DMS53 treated with DMSO at 0.1 percent for 48 hours (cell line): ENCODE measurements at regions not wholly inside any gene's neighbourhood (a gene's known extent, or its start where the extent isn't known, plus 50 kb on each side); places are given as distances from the start of the nearest gene placed in this dataset.
"Not testable (repeated sequence)": the region's sequence is repeated elsewhere in the genome, so short reads cannot be mapped to it uniquely, and the experiment has no call there.

Source experiments
- DNase-seq: peaks from one replicate; lab custom pipeline; 2025; ENCODE audit not compliant: unreplicated experiment; lab: John Stamatoyannopoulos, UW

DNA sequence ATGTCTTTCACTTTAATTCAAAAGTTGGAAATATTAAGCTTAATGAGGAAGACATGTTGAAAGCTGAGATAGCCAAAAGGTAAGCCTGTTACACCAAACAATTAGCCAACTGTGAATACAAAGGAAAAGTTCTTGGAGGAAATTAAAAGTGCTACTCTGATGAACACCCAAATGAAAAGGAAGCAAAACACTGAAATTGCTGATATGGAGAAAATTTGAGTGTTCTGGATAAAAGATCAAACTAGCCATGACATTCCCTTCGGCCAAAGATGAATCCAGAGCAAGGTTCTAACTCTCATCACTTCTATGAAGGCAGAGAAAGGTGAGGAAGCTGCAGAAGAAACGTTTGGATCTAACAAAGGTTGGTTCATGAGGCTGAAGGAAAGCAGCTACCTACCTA lies 280.8 kb upstream of the BCHE start:
- no peak for DNase-seq

DNA sequence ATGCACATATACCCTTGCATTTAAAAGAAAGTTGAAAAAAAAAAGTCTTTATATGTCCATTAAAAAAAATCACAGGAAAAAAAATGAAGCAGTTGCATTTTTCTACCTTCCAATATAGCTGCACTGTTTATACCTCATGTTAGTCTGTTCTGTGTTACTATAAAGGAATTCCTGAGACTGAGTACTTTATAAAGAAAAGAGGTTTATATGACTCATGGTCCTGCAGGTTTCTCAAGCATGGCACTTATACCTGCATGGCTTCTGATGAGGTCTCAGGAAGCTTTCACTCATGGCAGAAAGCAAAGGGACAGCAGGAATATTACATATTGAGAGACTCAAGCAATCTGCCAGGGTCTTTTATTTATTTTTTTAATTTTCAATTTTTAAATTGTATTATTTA lies 277.2 kb upstream of the BCHE start:
- DNase-seq = no peak

DNA sequence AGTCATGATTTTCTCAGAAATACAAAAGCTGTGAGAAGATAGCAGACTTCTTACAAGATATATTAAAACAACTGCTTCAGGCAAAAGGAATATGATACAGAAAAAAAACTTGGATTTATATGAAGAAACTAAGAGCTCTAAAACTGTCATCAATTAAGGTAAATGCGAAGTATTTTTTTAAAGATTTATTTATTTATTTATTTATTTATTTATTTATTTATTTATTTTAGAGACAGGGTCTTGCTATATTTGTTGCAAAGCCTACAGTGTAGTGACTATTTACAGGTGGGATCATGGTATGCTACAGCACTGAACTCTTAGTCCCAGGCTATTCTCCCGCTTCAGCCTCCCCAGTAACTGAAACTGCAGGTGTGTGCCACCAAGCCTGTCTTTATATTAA lies 274.3 kb upstream of the BCHE start:
- no peak for DNase-seq

DNA sequence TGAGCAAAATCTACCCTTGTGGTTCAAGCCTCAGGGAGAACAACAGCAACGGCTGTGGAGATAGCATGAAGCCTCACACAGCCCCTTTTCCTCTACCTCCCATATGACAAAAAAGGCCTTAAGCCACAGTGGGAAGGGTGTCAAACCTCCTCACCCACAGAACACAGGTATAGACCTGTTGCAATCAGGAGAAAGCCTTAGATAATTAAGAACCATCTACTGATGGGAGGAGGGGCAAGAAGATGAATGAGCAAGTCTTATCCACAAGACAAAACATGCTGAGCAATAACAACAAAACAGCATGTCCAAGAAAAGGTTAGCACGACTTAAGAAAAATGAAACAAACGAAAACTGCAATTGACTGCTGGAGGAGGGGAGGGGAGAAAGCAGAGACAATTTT lies 272.9 kb upstream of the BCHE start:
- no peak for DNase-seq

DNA sequence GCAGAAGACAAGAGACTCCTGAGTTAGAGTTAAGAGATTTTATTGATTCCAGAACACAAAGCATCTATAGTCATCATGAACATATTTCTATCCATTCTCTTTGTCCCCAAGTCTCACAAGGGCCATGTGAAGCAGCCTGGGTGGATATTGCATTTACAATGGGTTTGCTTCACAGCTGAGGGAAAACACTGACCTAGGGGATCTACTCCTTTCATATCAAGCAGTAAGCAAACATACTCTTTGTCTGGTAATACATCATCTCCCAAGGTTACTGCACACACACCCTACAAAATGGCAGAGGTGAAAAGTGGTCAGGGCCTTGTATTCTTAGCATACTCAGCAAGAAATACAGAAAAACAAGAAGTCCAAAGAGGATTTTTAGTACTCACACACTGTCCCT lies 267.7 kb upstream of the BCHE start:
- no peak for DNase-seq

GRCh38 chr3:166100730-166101129 lies 263.5 kb upstream of the BCHE start:
- DNase-seq = no peak

- no peak for DNase-seq
These were observed 252.4 kb upstream of the BCHE start for GRCh38 chr3:166089575-166089974.

DNA sequence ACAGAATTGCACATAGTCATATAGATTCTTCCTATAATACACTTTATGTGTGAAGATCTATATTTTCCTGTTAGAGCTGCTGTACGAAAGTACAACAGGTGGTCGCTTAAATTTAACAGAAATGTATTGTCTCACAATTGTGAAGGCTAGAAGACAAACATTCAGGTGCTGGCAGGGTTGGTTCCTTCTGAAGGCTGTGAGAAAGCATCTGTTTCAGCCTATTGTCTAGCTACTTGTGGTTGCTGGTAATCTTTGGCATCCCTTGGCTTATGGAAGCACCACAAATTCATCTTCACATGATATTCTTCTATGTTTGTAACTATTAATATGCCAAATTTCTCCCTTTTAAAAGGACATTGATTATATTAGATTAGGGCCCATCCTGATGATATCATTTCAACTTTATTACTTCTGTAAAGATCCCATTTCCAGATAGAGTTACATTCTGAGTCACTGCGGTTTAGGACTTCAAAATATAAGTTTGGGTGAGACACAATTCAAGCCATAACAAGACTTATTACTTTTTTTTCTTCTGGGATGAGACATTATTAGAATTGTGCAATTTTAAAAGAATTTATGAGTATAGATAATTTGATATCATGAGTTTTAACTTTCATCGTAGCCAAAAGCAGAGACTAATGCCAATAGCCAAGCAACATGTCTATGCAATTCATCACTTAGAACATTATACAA lies 248.1 kb upstream of the BCHE start:
- DNase-seq = no peak

DNA sequence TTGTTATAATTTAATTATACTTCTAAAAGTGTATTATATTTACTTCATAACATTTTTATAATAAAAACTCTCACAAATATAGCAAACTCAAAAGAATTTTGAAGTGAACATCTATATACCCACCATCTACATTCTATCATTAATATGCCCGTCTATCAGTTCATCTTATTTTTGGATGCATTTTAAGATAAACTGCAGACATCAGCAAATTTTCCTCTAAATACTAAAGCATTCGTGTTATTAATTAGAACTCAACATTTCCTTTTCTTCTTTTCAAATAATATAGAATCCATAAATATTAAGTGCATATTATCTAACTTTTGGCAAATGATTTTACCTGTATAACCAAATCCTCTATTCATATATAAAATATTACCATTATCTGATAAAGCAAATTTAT lies 242.9 kb upstream of the BCHE start:
- DNase-seq = no peak

DNA sequence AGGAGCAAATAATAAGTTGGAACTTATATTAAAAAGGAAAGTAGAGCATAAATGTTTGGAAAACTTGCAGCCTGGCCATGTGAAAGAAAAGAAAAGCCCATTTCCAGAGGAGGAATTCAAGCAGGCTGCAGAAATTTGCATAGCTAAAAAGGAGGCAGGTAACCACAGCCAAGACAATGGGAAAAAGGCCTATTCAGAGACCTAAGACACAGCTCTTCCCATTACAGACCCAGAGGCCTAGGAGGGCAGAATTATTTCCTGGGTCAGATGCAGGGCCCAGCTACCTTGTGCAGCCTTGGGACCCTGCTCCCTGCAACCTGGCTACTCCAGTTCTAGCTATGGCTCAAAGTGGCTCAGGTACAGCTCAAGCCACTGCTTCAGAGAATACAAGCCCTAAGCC lies 234.6 kb upstream of the BCHE start:
- no peak for DNase-seq

DNA sequence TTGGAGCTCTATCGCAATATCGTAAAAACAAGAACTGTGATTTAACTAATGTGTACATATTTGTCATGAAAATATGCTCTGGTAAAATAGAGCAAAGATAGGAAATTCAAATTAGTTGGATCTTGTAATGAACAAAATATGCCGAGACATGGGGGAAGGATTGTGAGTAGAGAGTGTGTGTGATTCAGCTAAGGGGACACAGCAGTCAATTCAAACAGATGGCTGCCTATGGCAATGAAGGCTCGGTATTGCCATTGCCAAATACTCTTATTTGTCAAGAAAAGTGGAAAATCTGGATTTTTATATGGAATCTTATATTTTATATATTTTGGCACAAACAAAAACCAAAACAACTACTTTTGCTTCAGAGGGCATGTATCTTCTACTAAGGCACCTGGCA lies 227.3 kb upstream of the BCHE start:
- no peak for DNase-seq

- no peak for DNase-seq
These were observed 223.7 kb upstream of the BCHE start for GRCh38 chr3:166060789-166061479.

DNA sequence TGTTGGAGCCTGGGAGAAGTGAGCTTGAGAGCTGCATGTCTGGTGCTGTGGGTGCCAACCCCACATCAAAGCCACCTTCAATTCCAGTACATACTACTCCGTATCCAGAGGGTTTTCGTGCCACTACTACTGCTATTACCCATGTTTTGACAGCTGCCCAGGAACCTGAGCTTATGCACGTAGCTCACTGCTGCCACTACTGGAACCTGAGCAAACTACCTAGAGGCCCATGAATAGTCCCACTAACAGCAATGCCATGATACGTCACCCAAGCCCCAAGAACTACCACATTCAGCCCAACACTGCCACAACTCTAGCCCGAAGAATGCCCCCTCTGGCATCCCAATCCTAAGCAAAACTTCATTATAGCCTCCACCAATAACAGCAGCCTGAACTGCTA lies 215.2 kb upstream of the BCHE start:
- no peak for DNase-seq

GRCh38 chr3:166029507-166029906 lies 192.3 kb upstream of the BCHE start:
- no peak for DNase-seq

DNA sequence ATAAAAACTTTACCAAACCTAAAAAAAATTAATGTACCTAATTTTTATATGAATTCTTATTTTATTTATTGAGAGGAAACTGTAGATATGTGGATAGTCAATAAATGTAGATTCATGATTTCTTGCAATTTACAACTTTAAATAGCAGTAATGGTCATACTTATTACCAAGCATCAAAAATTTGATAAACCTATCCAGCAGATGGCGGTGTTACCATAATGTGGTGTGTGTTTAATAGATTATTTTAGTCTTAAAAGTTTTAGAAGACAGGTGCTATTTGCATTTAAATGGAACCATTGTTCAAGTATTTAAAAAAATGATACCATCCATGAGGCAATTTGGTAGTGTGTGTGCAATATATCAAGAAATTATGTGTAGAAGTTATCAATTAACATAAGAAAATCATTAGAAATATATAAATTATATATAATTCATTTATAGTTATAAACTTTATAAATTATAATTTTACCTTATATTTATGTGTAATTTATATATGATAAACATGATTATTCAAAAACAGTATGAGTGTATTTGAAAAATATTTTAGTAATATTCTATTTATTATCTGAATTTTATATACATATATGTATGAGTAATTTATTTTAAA lies 176.0 kb upstream of the BCHE start:
- peak; percentile 25 for DNase-seq

- DNase-seq = no peak
These were observed 174.5 kb upstream of the BCHE start for GRCh38 chr3:166011771-166012170.

DNA sequence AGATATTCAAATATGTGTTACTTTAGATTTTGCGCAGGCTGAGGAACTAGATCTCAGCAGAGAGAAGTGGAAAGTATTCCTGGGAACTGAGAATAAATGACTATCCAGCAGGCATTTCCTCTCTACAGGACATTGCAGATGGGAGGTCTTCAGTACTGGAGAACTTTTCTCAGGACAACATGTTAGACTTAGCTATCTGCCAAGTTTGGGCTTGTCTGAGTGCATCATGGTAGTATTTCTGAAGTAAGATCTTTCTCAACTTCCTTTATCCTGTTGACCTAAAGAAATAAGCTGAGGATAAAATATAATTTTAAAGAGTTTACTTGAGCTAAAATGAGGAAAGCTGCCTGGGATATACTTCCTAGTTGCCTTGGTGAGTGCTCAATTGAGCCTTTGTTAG lies 167.9 kb upstream of the BCHE start:
- no peak for DNase-seq

- no peak for DNase-seq
These were observed 157.1 kb upstream of the BCHE start for GRCh38 chr3:165994293-165994692.

GRCh38 chr3:165984589-165984988 lies 147.4 kb upstream of the BCHE start:
- DNase-seq = no peak

DNA sequence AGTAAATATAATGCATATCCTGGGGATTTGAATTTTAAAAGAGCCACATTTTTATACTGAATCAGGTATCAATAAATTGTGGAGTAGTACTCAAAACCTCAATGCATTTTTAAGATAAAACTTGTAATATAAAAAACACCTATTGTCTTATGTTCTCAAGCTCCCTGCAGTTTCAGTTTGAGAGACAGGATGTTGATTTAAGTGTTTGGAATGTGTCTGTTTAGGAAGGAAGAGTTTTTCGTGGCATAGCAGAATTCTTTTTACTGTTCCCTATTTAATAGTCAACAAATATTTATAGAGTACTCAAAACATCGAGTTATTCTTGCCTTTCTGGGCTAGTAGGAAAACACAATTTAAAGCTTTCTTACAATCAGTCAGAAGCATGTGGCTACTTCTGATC lies 146.1 kb upstream of the BCHE start:
- no peak for DNase-seq

GRCh38 chr3:165981318-165981717 lies 144.1 kb upstream of the BCHE start:
- DNase-seq = no peak

GRCh38 chr3:165960825-165961224 lies 123.6 kb upstream of the BCHE start:
- not testable (repeated sequence) for DNase-seq

DNA sequence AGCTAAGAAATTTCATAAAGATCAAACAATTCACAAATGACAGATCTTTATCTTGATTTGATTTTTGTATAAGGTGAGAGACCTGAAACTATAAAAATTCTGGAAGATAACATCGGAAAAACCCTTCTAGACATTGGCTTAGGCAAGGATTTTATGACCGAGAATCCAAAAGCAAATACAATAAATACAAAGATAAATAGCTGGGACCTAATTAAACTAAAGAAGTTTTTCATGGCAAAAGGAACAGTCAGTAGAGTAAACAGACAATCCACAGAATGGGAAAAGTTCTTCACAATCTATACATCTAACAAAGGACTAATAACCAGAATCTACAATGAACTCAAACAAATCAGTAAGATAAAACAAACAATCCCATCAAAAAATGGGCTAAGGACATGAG lies 116.9 kb upstream of the BCHE start:
- no peak for DNase-seq
